ENCODE measurements at regions not wholly inside any gene's neighbourhood (a gene's known extent, or its start where the extent isn't known, plus 50 kb on each side); places are given as distances from the start of the nearest gene placed in this dataset.

DNA sequence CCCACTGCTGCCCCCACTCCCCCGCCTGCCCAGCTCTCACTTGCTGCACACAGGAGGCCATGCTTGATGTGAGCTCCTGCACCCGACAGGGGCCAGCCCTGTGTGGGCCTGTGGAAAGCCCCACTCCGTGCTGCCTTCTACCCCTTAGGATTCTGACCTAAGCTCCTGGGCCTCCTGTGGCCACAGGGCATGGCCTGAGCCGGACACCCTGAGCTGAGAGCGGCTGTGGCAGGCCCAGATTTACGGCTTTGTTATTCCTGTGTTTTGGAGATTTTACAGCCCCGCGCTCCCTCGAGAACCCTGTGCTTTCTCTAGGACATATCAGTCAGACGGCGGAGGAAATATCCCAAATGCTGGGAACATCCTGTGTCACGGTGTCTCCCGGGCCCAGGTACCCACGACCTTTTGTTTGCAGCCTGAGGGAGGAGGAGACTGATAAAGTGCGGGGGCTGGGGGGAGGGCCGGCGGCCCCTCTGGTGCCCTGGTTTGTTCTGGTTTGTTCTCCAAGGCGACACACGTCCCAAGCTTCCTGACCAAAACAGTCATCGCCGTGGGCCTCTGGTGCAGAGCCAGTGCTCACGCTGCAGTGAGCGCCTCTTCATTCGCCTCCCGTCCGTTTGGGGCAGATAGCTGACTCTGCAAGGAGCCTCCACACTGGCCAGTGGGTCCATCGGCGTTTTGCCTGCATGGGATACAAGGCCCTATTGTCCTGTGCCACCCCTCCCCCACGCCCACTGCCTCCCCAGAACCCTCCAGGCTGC is 363.4 kb downstream of the C16orf95 start:
- TF ChIP-seq, protein P1, sequence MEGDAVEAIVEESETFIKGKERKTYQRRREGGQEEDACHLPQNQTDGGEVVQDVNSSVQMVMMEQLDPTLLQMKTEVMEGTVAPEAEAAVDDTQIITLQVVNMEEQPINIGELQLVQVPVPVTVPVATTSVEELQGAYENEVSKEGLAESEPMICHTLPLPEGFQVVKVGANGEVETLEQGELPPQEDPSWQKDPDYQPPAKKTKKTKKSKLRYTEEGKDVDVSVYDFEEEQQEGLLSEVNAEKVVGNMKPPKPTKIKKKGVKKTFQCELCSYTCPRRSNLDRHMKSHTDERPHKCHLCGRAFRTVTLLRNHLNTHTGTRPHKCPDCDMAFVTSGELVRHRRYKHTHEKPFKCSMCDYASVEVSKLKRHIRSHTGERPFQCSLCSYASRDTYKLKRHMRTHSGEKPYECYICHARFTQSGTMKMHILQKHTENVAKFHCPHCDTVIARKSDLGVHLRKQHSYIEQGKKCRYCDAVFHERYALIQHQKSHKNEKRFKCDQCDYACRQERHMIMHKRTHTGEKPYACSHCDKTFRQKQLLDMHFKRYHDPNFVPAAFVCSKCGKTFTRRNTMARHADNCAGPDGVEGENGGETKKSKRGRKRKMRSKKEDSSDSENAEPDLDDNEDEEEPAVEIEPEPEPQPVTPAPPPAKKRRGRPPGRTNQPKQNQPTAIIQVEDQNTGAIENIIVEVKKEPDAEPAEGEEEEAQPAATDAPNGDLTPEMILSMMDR (conservative IDR thresholded peaks at IDR 0.05; ENCODE audit: low read depth, low read length): no peak
- no peak for TF ChIP-seq EZH2 (IDR thresholded peaks at IDR 0.05; ENCODE audit: borderline replicate concordance, low read depth, low read length, poor library complexity, severe bottlenecking)
